HG03442 (cell line): ENCODE measurements at regions not wholly inside any gene's neighbourhood (a gene's known extent, or its start where the extent isn't known, plus 50 kb on each side); places are given as distances from the start of the nearest gene placed in this dataset.
"Not testable (repeated sequence)": the region's sequence is repeated elsewhere in the genome, so short reads cannot be mapped to it uniquely, and the experiment has no call there.

Experiments
- ATAC-seq: cut with Tn5 transposase; IDR thresholded peaks from one replicate; pipeline ENCODE4 v1.9.1; 2021; ENCODE audit warnings: mild to moderate bottlenecking, moderate library complexity; ENCODE audit not compliant: unreplicated experiment

- no peak for ATAC-seq
Observed at GRCh38 chr4:173782660-173783059, 252.6 kb upstream of the HAND2 start.

- no peak for ATAC-seq
Observed at GRCh38 chr4:173777921-173778320, 247.9 kb upstream of the HAND2 start.

DNA sequence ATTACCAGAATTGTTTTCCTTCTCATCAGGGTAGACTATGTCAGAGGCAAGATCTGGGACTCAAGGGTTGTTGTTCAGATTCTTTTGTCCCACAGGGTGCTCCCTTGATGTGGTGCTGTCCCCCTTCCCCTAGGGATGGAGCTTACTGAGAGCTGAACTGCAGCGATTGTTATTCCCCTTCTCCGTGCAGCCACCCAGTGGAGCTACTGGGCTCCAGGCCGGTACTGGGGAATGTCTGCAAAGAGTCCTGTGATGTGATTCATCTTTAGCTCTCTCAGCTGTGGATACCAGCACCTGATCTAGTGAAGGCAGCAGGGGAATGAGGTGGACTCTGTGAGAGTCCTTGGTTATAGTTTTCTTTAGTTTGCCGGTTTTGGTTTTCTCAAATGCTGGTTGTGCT, 247.4 kb upstream of the HAND2 start:
- ATAC-seq: no peak

DNA sequence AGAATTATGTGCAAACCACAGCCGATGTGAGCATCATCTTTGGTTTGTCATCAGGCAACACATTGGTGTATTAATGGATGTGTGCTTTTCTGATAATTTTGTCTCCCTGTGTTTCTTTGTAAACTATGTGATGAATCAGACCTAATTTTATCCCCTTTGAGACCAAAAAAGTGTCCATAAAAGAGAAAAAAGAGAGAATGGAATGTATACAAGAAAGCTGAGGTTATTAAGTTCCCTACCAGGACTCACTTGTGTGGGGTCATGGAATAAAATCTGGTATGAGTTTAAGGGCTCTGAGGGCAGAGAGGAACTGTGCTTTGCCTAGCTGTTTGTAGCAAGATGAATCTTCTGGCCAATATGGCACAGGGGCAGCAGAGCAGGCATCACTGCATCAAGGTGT, 239.5 kb upstream of the HAND2 start:
- ATAC-seq: no peak

DNA sequence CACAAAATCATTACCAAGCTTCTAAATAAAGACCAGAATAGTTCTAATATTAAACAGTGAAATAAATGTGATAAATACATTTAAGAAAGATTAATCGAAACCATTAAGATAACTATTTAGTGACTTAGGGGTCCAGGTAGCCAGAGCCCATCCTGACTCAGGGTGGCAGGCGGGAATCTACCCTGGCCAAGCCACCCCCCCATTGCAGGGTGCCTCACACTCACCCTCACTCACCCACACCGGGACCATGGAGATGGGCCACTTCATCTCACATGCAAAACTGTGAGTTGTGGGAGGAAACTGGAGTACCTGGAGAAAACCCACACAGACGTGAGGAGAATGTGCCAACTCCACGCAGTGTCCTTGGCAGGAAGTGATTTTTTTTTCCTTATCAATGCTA, 237.6 kb upstream of the HAND2 start:
- no peak for ATAC-seq

DNA sequence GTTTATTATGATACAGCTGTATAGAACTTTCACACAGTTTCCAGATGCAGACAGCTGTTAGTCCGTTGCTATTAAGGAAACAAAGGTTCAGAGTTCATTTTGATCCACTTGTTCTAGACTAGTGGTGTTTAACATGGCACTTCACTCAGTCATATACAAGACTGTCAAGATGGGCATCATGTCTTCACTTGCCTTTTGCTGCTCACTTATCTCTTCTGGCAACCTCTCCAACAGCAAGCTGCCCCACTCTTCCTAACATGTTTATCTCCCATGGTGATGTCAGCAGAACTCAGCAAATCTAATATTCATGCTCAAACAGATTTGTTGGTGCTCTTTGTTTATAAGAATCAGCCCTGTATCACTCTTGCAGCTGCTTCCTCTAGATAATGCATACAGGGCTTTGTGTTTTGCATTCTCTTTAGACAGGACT, 236.2 kb upstream of the HAND2 start:
- ATAC-seq: no peak

DNA sequence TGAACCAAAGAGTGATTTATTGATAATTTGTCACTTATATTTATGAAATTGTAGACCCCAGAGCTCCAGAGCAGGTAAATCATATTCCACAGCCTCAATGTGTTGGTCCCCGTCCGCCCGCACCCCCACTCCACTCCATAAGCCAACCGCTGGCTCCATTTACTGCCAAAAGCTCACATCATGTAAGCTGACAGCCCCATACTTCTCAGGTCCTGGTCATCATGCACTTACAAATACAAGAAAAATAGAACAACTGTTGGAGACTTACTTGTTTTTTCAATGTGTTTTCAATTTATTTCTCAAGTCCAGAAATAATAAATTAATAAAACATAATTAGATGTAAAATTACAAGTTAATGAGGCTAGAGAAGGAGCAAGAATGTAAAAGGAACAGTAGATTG, 235.7 kb upstream of the HAND2 start:
- ATAC-seq: no peak

DNA sequence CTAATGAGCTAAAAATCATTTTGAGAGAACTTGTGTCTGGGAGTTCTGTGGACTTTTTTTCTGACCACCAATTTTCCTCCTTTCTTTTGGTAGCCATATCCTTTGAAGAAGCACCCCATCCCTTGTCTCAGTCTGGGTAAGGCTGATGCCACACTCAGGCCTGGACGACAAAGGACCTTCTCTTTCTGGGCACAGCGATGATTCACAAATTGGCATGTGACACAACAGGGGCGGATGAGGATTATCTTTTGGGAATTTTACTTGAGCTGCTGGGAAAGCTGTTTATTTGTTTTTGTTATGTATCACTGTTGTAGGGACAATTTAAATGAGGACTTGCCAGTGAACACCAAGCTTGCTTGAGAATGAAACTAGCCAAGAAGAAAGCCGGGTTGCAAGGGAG, 233.4 kb upstream of the HAND2 start:
- no peak for ATAC-seq

GRCh38 chr4:173761938-173762337, 231.9 kb upstream of the HAND2 start:
- ATAC-seq: no peak

GRCh38 chr4:173761236-173761635, 231.2 kb upstream of the HAND2 start:
- no peak for ATAC-seq

DNA sequence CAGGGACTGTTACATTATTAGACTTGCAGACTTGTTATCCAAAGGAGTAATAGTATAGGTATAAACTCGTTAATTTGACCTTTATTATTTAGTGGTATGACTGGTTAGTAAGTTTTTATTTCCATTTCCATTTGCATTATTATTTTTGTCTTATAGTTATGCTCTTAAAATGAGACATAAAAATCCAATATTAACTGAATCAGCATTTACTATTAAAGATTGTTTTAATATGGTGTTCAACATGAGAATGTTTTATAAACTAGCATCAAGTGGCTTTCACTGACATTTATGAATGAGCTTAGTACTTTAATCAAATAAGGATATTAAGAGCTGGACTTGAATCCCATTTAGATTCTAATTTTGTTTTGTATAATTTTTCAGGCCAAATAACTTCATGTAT, 228.1 kb upstream of the HAND2 start:
- ATAC-seq: no peak

DNA sequence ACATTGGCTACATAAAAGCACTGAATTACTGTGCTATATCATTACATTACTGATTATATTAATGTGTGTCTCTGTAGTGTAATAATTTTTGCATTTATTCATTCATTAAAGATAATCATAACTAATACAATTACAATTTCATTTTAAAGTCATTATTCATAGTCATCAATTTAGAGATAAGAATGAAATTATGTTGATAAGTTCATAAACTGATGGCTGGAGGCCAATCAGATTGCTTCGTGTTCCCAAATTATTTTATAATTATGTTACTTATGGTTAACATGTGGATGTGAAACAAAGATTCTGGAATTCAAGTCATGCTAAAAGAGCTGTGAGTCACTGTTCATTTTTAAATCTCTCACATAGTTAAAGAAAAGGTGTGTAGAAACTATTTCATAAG, 223.4 kb upstream of the HAND2 start:
- ATAC-seq: no peak

DNA sequence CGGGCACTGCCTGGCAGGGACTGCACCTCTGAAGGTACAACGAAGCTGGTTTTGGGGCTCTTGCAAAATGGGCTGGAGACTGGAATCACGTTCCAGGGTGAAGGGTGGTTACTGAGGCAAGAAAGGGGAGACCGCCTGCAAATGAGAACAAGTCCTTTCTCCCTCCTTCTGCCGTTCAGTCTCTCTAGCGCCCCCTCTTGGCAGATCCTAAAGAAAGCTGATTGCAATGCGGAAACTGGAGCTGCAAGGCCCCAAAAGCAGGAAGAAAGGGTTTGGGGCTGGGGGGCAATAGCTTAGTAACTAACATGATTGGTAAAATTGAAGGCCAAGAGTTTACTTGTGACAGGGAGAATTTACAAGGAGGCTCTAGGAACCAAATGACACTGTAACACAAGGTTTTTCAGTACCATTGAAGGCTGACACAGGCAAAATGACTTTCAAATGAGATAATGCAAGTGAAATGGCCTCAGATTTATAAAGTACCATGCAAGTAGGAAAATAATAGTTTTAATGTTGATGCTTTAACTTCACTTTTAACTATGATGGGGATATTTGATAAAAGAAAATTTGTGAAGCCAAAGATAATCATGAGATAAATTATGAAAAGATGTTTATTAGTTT, 222.7 kb upstream of the HAND2 start:
- no peak for ATAC-seq

DNA sequence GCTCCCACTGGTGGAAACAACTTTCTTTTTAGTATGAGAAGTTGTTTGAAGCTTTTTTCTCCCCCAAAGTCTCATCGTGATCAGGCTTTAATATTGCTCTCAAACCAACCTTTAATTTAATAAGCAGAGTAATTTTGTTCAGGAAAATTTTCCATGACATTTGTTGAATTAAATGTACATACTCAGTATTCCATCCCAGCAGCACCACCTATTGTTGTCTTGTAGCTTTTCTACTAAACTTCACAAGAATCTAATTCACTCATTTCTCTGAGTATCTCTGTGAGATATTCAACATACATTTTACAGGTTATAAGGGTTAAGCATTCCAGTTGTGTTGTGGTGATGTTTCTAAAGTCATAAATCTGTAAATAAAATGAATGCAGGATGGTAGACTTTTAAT, 218.3 kb upstream of the HAND2 start:
- no peak for ATAC-seq

DNA sequence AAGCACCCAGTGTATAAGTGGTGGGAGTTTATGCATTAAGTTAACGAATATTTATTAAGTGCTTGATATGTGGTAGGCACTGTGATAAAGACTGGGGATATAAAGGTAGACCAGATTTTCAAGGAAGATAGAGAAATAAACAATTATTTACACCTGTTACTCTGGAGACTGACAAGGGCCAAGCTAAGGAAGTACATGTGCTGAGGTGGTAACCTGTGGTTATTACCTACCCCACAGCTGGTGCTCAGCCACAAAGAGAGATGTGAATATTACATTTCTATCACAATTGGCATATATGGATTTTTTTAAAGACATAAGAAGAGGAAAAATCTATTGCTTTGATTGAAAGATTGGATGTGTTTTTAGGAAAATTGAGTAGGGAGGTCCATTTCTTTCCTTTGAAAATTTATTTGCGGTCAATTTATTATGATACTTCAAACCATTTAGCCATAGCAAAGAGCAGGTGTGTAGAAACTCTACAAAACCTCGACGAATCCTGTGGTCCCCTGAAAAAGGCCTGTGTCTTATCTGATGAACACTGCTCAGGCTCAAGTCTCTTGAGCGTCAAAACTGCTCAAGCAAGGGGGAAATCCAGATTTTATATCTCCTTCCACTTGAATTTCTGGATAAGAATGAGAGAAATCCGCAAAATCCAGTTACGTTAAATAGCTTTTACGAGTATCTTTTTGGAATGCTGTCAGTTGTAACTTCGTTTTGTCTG, 217.7 kb upstream of the HAND2 start:
- no peak for ATAC-seq

- no peak for ATAC-seq
Observed at GRCh38 chr4:173746424-173746823, 216.4 kb upstream of the HAND2 start.

DNA sequence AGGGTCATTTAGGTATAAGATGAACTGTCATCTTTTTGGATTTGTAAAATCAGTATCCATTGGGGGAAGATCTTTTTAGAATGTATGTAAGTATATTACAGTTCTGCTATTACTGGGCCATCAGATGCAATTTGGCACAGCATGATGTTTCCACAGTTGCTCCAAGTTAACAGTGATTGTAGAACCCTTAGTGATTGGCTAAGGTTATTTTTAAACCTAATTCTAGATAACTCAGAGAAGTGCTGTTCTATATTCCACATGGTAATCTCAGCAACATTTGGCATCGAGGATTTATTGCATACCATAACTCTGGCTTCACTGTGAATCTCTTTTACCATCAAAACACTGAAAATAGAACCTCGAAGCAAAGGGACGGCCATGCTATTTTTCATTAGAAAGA, 215.7 kb upstream of the HAND2 start:
- no peak for ATAC-seq

DNA sequence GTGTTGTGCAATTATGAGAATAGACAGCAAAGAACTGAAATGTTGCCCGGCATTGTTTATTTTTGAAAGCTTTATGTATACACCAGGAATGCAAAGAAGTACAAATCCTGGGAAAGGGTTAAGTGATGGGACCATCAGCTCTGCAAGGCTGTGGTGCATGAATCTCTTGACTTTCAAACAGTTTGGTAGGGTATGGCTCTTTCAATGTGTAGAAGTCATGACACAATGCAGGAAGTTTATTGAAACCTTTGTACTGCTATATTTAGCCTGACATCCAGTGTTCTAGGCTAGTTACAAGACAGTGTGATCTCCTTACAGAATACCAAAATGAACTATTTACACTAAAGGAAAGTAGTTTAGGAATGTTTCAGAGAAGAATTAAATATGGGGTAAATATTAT, 206.8 kb upstream of the HAND2 start:
- ATAC-seq: no peak

- no peak for ATAC-seq
Observed at GRCh38 chr4:173735585-173735984, 205.6 kb upstream of the HAND2 start.

DNA sequence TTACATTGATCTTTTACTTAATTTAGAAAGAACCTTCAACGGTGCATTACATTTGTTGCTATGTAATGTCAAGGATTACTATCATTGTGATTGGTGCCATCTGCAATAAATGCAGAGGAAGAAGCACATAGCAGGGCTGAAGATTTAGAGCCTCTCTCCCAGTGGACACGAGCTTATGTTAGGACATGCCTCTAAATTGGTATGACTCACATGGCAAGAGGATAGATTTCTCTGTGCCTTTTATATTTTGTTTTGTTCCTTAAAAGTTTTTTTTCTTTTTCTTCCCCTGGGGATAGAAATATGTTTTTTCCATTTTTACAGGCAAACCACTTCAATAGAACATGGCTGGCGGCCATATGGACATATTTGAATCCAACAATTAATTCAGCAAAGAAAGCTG, 205.0 kb upstream of the HAND2 start:
- ATAC-seq: no peak

DNA sequence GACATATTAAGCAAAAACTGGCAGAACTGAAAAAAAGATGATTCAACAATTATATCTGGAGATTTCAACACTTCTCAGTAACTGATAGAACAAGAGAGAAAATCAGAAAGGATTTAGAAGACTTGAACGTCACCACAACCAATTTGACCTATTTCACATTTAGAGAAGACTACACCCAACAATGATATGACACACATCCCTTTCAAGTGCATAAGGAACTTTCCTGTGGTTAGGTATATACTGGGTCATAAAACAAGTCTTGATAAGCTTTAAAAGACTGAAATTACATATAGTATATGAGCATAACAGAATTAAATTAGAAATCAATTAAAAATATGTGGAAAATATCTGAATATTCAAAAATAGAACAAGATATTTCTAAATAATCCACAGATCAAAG, 201.2 kb upstream of the HAND2 start:
- ATAC-seq: no peak

GRCh38 chr4:173722075-173722474, 192.0 kb upstream of the HAND2 start:
- no peak for ATAC-seq

DNA sequence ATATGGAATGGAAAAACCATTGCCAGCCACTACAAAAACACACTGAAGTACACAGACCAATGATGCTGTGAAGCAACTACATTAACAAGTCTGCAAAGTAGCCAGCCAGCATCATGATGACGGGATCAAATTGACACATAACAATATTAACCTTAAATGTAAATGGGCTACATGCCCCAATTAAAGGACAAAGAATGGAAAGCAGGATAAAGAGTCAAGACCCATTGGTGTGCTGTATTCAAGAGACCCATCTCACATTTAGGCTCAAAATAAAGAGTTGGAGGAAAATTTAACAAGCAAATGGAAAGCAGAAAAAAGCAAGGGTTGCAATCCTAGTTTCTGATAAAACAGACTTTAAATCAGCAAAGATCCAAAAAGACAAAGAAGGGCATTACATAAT, 188.5 kb upstream of the HAND2 start:
- ATAC-seq: not testable (repeated sequence)
